Activated CD4-positive, alpha-beta T cell treated with anti-CD3 and anti-CD28 coated beads, Interleukin-2, Interleukin-4, amounts not matched to agents 100 ng/mL and 50 ng/mL, durations not matched to agents 16 hours and 8 hours (primary cell): ENCODE measurements at regions not wholly inside any gene's neighbourhood (a gene's known extent, or its start where the extent isn't known, plus 50 kb on each side); places are given as distances from the start of the nearest gene placed in this dataset.

ENCODE experiments used
- DNase-seq: peaks from one replicate; pipeline ENCODE4 v3.0.0-alpha.2; 2020; ENCODE audit warnings: low spot score

DNA sequence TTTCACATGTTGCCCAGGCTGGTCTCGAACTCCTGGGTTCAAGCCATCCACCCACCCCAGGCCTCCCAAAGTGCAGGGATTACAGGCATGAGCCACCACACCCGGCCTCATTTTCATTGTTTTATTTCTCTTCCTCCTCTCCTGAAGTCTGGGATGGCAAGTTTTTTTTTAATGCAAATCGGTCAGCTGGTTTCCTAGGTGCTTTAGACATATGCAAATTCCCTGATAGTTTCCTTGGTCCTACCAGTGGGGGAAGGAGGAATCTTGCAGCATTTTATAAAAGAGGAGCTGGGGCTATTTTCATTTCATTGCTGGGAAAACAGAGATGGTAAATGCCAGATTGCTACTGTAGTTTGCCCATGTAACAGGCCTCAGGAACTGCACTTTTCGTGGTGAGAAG lies 179.4 kb downstream of the ACTL7B start:
- no peak for DNase-seq

DNA sequence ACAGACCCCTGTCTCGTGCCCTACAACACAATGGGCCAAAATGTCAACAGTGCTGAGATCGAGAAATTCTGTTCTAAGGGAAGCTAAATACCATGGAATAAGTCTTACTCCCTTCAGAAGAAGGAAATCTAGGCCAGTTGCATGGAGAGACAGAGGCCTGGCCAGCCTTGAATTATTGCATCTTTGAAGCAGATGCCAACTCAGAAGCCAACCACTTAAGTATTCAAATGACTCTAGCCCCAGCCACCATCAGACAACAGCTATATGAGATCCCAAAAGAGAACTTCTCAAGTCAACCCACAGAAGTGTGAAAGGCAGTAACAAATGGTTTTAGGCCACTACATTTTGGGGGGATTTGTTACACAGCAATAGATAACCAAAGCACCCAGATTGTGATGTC lies 180.1 kb downstream of the ACTL7B start:
- DNase-seq = no peak

DNA sequence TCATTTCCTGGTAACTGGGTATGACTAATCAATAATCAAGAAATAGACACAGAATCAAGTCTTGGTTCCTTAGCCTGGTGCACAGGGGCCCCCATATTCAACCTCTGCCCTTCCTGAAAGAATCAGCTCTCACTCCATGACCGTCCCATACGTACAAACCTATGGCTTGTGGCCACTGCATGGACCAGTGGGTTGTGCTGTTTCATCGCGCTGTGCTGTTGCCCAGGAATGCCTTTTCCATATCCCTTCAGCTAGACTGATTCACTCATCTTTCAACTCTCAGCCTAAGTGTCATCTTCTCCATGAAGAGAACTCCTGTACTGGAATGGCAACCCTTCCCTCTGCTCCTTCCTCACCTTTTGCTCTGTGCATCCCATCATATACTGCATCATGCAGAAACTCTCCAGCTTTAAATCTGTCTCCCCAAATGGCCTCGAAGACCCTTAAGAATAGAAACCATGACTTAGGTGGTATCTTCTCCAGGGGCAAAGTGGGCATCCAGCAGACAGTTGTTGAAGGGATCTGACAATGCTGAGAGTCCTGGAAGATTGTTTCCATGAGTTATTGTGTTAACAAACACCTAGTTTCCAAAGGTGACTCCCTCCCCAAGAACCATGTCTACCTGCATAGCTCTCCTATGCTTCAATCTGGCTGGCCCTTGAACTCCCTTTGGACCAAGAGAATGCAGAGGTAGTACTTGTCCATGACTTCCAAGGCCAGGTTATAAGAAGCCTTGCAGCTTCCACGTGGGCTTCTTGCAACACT lies 180.8 kb downstream of the ACTL7B start:
- DNase-seq = no peak

DNA sequence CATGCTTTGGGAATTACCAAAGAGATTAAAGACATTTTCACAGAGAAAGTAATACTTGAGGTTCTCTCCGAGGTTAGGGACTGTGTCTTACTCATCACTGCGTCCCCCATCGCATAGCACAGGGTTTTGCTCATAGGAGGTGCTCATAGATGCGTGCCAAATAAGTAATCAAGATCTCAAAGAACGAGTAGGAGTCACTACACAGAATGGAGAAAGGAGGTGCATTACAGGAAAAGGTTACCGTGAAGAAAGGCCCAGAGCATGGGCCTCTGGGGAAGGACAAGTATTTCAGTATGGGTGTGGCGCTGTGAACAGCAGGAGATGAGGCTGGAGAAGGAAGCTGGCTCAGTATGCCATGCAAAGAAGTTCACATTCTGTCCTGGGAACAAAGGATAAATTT lies 182.4 kb downstream of the ACTL7B start:
- no peak for DNase-seq

DNA sequence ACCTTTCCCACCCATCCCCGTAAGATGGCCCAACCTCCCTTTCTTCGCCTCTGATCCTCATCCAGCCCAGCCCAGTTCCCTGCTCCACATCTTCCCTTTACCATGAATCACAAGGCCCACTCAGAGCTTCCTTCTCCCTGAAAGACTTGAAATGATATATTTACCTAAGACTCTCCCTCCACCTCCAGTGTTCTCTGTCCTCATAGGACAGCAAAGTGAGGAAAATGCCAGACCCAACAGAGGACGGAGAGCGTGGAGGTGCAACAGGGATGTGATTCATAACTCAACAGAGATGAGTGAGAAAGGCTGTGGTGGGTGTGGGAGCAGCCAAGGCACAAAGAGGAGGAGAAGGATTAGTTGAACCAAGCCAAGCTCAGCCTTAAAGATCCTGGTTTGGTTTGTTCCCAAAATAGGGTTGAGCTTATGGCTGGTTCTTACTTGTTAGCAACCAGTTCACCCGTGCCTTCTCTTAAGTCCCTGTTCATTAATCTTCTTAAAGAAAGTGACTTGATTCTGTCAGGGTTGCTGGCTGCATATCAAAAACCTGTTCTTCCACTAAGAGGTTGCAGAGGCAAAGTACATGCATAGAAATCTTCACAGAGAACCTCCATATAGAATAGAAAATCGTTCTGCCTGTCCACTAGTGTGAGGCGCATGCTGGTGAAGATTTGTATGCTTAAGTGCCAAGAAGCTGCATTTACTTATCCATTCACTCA lies 183.2 kb downstream of the ACTL7B start:
- no peak for DNase-seq

DNA sequence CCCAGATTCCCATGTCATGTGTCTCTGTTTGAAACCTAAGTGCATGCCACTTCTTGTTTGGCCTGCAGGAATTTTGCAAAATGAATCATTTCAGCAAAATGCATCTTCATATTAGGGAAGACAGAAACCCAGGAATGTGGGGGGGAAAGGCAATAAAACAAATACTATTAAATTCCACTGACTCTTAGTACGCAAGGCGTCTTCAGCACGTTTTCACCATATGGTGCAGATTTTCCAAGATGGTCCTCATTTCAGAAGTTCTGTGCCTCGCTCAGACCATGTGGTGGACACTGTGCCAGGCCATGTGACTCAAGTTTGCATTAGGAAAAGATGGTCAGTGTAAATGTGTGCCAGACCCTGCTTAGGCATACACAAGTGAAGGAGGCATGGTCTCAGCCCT lies 184.0 kb downstream of the ACTL7B start:
- DNase-seq = no peak

DNA sequence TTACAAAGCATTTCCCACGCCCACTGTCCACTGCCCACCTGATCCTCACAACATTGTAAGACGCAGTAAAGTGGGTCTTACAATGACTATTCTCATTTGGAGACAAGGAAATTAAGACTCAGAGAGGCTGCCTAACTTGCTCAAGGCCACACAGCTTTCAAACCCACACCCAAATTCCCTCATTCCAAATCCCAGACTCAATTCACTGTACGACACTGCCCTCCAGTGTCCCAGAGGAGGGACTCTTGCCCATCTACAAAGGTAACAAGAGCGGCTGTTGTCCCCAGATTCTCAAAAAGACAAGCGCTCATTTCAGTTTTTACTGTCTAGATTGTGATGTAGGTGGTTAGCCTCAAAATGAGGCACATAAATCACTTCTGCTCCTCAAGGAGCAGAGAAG lies 184.6 kb downstream of the ACTL7B start:
- no peak for DNase-seq

DNA sequence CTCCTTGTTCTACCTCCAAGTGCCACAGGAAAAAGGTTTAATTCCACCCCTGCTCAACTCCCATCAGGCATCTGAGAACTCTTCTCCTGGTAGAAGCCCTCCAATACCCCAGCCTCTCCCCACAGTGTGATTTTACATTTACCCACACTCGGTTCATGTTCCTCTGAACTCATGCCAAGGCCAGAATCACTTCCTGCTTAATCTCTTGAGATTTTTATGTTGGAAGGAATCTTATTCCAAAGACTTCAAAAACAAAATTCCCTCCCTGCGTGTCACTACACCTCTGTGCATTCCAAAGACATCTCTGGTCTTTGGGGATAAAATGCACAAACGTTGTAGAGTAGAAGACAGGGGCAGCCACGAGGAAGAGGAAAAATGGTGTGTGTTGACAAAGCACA lies 186.8 kb downstream of the ACTL7B start:
- no peak for DNase-seq

DNA sequence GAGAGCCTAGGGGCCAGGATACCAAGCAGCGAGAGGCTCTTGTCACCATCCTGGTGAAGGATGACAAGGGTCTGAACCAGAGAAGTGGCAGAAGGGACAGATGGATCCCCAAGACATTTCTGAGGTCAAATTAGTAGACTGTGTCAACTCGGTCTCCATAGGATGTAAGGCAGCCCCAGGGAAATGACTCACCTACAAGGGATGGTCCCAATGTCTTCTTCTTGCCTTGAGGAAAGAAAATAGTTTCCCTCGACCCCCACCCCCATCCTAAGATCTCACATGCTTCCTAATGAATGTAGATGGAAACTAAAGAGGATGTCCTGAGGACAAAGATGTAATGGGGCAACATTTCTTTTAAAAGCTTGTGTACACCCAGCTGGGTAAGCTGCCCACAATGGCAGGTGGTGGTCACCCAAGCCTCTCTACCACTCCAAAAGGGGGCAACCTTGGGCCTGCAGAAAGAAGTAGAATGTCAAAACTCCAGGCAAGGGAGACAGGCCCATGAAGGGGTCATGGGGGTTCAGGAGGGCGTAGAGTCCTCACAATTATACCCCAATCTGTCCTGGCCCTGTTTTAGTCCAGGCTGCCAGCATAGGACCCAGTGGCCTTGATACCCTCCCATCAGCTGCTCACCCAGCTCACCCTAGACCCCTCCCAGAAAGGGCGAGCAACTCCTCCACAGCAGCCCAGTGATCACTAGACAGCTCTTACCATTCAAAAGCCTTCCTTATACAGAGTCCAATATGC lies 187.4 kb downstream of the ACTL7B start:
- no peak for DNase-seq

DNA sequence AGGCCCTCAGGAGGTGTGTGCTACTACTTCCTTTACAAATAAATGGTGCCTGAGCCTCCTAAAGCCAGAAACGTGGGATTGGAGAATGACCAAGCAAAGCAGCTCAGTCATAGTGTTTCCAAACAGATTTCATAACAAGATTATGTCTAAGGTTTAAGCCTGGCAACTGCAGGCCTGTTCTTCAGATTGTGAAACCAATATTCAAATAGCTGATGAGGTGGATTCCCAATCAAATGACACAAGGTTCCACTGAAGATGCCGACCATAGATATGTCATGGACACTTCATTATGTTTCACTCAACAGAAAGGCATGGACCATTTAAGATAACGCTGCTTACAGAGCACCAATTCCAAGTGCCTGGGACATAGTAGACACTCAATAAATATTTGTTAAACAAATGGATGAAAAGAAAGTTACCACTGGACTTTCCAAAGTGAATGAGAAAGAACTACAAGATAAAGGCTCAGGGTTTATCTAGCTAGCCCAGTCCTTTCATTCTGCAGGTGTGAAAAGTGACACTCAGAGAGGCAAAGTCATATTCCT lies 189.5 kb downstream of the ACTL7B start:
- DNase-seq = no peak

DNA sequence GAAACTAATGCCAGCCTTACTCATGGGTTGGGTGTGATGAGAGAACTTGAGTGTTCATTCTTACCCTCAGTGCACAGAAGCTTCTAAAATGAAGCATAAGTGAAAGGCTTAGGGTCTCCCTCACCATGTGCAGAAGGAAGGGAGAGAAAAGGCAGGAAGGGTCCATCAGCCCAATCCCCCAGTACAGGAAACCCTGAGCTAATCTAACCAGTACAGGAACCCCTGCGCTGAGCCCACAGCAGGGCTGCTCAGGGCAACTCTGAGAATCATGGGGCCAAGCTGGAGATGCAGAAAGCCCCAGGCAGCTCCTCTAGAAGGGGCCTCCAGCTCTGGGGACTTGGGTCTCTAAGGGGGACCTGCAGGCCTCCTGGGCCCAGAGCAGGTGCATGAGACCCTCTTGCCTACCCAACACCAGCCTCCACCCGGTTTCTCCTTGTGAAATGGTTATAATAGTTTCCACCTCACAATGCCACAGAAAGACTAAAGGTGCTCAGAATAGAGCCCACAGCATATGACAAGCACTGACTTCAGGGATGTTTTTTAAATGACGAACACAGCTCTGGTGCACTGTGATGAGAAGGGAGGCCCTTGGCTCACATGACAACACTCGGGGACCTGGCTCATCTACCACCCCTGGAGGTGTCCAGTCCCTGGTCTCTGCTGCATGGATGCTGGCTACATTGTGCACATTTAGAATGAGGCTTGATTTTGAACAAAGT lies 190.1 kb downstream of the ACTL7B start:
- DNase-seq = no peak

DNA sequence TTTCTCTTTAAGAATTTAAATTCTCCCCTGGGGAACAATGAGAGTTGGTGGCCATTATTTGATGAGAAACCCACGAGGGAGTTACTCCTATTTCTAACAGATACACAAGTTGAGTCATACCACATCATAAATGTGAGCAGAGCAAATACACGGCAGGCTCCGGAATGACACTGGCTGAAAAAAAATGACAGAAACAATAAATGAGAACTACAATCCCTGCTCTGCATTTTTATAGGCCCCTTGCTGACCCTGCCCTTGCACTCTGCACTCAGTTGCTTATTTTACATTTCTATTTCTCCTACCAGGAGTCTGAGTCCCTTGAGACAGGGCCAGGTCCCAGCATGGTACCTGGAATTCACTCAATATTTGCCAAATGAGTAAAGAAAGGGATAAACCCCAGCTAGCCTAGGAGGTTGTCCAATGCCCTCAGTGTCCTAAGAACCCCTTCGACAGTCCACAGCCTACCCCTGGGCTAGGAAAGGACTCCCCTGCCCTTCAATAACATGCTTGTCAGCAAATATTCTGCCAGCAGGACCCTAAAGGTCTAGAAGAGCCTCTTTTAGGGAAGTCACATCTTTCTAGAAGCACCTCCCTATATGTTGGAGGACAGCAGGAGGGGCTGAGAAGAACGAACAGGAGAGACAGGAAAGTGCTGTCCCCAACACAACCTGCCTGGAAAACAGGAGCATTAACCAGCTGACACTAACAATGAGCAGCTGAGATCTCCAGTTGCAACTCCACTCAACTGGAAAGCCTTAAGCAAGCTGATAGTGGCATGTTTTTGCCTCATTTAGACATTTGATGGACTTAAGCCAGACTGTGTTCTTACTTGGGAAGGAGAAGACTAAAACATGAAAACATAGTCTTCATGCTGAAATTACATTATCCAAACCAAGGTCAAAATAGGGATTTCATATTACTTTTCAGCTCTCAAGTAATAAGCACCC lies 191.2 kb downstream of the ACTL7B start:
- no peak for DNase-seq

DNA sequence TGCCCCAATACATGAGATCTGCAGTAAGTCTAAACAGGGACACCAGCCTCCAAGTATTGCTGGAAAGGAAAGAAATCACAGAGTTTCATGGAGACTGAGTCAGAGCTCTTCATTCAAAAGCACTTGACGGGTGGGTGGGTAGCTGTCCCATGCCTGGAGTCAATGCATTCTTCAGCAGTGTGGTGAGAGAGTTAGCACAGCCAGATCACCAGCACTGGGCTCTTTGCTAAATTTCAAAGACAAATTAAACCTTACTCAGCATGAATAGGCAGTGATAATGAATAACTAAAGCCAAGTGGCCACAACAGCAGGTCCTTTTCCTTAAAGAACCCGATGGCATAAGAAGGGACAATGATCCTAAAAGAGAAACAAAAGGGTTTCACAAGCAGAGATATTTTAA lies 192.4 kb downstream of the ACTL7B start:
- DNase-seq = no peak

DNA sequence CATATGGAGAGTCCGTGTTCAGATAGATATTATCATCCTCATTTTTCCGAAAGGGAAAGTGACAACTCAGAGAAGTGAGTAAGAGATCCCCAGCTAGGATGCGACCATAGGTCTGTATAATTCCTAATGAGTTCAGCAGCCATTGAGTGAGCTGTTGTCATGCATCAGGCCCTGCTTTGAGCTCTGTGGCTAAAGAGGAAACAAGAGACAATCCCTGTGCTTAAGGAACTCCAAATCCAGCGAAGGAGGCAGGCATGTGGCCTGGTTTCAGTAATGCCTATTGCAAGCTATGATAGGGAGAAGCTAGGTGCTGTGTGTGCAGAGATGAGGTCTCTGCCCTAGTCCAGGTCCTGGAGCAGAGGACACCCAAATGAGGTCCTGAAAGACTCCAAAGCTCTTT lies 192.8 kb downstream of the ACTL7B start:
- no peak for DNase-seq

DNA sequence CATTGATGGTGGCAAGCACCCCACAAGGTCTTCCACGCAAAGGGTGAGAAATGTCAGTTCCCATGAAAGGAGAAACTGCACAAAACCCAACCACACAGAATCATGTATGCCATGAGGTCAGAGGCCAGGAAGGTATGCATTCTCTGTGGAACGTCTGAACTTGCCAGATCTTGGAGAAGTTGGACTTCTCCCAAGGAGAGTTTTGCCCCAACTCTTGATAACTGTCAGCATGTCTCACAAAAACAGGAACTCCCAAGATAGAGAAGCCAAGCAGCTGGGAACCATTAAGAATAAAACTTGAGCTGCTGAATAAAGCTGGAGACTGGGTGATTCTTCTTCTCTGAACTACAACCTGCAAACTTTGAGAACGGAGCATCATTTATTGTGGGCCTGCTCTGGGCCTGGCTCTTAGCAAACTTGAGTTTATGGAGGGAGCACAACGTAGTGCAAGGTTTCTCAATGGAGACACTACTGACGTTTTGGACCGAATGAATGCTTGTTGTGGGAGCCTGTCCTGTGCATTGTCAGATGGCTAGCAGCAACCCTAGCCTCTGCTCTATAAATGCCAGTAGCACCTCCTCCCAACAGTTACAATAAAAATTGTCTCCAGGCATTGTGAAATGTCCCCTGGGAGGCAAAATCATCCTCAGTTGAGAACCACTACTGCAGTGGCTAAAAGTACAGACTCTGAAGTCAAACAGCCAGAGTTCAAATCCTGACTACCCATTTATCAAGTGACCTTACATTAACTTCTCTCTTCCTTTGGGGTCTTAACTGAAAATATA lies 193.5 kb downstream of the ACTL7B start:
- no peak for DNase-seq

DNA sequence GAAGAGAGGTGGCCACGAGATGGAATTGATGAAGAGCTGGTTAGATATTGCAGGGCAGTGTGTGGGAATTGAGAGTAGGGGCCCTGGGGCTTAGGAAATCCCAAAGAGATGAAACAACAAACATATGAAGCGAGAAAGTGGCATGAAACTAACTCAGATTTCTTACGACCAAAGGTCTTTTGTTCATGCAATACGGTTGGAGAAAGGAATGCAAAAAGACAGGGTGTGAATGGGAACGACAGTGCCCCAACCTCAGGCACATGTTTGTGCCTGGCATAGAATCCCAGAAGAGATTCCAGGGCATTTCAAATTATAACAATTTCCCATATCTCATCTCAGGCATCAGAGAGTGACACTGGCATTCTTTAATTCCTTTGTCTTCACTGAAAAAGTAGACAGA lies 199.2 kb downstream of the ACTL7B start:
- DNase-seq = no peak

DNA sequence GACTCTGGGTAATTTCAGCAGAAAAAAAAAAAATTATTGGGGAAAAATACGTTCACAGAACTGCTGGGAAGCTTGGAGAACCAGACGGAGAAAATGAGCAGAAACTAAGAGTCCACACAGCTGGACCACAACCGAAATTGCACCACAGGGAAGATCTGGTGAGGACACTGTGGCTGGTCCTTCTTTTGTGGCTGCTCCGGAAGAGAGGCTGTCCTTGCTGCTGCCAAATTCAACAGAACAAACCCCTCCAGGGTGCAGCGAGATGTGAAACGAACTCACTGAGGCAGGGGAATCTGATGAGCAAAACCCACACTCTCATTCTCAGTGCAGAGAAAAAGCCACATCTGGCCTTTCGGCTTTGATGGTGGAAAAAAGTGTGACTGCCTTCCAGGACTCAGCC lies 200.0 kb downstream of the ACTL7B start:
- no peak for DNase-seq

DNA sequence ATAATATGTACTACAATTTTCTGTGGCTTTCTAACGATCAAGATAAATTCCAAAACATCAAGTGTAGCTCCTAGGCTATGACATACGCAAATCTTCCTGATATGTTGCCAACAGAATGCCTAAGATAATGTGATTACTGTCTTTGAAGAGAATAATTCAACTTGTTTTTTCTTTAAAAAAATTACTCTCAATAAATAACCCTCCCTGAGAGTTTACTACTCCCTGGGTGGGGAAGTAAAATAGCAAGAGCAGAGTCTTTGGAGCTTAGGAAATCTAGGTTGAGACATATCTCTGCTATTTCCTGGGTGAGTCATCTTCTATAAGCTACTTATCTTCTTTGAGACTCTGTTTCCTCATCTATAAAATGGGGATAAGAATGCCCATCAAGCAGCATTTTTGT lies 201.2 kb downstream of the ACTL7B start:
- no peak for DNase-seq

DNA sequence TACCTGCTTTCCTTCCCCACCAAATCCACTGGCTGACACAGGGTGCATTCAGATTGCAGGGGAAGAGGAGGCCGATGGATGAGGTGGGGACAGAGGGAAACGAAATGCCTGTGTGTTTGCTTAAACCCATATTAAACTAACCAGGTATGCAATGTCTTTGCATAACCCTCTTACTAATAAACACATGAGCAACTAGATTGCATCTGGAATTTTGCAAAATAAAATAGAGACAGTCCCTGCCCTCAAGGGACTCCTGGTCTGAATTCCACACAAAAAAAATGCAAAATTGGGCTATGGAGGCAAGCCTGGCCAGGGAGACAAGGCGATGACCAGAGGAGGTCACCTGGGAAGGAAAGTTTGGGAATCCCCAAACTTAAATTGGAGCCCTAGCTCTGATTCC lies 202.9 kb downstream of the ACTL7B start:
- no peak for DNase-seq

DNA sequence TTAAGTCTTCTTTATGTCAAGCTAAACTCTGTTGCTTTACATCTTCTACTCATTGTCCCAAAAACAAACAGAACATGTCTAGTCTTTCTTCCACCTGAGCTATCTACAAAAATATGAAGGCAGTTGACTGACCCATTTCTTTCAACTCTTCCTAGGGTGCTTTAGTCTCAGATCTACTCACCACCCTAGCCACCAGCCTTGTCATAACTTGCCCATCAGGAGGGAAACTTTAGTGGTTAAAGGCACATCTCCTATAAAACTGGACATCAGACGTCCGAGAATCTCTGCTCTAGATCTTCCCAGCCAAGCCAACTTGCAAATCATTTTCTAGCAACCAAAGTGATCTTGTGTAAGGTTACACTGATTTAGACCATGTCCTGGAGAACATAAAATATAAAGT lies 205.0 kb downstream of the ACTL7B start:
- no peak for DNase-seq
